ENCODE measurements at regions not wholly inside any gene's neighbourhood (a gene's known extent, or its start where the extent isn't known, plus 50 kb on each side); places are given as distances from the start of the nearest gene placed in this dataset.
"Not testable (repeated sequence)": the region's sequence is repeated elsewhere in the genome, so short reads cannot be mapped to it uniquely, and the experiment has no call there.

DNA sequence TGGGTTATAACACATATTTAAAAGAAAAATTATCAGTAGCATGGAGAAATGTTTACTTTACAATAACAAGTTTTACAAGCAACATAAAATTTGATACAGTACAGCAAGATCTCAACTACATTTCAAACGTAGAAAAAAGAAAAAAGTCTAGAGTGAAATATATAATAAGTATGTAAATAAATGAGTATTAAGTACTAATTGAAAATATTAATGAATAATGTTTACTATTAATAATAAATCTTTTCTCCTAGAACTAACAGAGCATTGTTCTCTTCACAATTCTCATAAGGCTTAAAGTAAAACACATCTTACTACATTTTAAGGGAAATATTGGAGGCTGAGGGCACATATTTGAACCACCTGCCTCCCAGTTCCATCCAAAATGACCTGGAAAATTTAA lies 72.1 kb downstream of the TMEM212 start:
- H3K4me3 ChIP-seq (ENCODE audit: low read depth, low read length) = no peak overlapping the region
- no peak for DNase-seq (ENCODE audit: low read depth)

DNA sequence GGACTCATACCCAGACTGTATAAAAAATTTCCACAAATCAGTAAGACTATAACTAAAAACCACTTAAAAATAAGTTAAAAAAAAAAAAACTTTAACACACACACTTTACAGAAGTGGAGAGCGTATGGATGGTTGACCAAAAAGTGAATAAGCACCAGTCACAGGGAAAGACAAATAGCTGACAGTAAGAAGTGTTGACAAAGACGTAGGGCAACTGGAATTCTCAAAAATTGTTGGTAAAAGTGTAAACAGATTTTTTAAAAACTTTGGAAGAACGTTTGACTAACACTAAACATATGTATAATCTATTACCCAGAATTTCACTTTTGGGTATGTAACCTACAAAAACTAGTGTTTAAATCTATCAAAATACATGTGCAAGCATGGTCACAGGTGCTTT lies 73.7 kb downstream of the TMEM212 start:
- H3K4me3 ChIP-seq (ENCODE audit: low read depth, low read length) = no peak overlapping the region
- no peak for DNase-seq (ENCODE audit: low read depth)

DNA sequence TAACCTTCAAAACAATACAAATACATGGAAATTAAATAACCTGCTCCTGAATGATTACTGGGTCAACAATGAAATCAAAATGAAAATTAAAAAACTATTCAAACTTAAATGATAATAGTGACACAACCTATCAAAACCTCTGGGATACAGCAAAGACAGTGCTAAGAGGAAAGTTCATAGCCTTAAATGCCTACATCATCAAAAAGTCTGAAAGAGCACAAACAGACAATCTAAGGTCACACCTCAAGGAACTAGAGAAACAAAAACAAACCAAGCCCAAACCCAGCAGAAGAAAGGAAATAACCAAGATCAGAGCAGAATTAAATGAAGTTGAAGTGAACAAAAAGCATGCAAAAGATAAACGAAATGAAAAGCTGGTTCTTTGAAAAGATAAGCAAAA lies 79.5 kb downstream of the TMEM212 start:
- not testable (repeated sequence) for DNase-seq (ENCODE audit: low read depth); H3K4me3 ChIP-seq (ENCODE audit: low read depth, low read length)

DNA sequence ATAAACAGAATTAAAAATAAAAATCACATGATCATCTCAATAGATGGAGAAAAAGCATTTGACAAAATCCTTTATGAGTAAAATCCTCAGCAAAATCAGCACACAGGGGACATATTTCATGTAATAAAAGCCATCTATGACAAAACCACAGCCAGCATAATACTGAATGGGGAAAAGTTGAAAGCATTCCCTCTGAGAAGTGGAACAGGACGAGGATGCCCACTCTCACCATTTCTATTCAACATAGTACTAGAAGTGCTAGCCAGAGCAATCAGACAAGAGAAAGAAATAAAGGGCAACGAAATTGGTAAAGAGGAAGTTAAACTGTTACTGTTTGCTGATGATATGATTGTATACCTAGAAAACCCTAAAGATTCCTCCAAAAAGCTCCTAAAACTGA lies 80.5 kb downstream of the TMEM212 start:
- H3K4me3 ChIP-seq (ENCODE audit: low read depth, low read length); DNase-seq (ENCODE audit: low read depth): not testable (repeated sequence)

DNA sequence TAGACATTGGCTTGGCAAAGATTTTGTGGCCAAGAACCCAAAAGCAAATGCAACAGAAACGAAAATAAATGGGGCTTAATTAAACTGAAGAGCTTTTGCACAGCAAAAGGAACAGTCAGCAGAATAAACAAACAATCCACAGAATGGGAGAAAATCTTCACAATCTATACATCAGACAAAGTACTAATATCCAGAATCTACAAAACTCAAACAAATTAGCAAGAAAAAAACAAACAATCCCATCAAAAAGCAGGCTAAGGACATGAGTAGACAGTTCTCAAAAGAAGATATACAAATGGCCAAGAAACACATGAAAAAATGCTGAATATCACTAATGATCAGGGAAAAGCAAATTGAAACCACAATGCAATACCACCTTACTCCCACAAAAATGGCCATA lies 81.7 kb downstream of the TMEM212 start:
- DNase-seq (ENCODE audit: low read depth); H3K4me3 ChIP-seq (ENCODE audit: low read depth, low read length): not testable (repeated sequence)

DNA sequence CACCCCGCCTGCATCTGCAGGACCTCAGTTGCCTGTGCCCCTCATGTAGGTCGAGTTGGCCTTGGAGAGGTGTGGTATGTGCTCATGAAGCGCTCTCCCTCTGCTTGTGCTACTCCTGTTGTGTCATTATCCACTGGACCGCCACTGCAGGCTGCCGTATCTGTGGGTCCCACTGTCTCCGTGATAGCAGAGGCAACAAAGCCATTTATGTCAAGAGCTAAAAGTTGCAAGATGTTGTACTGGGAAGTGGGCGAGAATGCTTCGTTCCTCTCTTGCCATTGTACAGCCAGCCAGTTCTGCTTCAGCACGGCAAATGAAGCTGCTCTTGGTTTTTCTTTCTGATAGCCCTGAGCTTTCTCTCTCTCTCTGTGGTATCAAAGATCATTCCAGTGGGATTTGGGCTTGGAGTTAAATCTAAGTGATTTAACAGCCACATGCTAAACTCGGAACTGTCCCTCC lies 89.0 kb downstream of the TMEM212 start:
- no peak overlapping the region for H3K4me3 ChIP-seq (ENCODE audit: low read depth, low read length)
- no peak for DNase-seq (ENCODE audit: low read depth)

DNA sequence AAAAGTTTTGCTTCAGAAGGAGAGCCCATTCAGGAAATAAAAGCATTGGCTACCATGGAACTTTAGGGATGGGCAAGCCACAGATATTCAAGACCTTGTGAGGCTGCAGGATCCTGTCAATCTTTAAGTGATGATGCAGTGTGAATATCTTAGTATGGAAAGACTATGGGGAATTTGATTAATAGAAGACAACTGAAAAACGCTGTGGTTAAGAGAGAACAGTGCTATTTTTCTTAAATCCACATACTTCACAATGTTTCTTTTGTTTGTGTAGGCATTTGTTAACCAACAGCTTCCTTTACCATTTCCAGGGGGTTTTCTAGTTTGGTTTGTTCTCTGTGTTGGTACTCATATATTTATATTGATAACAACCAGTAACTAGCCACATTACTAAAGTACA lies 90.3 kb downstream of the TMEM212 start:
- no peak overlapping the region for H3K4me3 ChIP-seq (ENCODE audit: low read depth, low read length)
- DNase-seq (ENCODE audit: low read depth) = no peak

DNA sequence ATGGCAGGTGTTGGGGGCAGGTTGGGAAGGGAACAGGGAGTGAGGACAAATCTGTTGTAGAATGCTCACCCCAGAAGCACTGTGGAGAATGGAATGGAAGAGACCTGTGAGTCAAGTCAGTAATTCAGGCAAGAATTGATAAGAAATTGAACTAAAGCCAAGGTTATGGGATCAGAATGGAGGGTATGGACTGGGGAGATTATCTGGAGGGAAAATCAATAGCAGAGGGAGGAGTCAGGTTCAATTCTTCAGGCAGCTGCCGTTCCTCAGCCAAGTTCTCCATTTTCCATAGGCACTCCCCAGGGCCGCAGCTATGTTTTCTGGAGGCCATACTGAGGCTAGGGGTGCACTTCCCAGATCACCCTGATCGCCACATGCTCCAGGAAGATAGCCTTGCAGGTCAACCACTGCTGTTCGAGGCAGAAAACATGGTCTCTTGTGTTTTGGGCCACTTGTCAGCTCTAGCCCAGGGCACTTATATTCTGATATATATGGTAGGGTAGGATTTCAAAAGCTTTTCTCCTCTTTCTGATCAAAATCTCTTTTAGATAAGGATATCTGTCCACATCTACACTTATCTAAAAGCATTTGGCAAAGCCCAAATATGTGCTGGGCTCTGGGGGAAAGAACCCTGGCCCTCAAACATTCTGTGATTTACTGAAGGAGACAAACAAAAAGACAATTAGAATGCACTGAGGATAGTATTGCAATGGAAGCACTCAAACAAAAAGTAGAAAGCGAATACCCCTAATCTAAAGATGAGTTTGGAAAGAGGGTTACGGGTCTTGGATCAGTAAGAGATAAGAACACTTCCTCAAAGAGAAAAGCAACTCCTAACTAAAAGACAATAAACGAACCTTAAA lies 92.3 kb downstream of the TMEM212 start:
- DNase-seq (ENCODE audit: low read depth) = no peak
- H3K4me3 ChIP-seq (ENCODE audit: low read depth, low read length) = no peak overlapping the region

DNA sequence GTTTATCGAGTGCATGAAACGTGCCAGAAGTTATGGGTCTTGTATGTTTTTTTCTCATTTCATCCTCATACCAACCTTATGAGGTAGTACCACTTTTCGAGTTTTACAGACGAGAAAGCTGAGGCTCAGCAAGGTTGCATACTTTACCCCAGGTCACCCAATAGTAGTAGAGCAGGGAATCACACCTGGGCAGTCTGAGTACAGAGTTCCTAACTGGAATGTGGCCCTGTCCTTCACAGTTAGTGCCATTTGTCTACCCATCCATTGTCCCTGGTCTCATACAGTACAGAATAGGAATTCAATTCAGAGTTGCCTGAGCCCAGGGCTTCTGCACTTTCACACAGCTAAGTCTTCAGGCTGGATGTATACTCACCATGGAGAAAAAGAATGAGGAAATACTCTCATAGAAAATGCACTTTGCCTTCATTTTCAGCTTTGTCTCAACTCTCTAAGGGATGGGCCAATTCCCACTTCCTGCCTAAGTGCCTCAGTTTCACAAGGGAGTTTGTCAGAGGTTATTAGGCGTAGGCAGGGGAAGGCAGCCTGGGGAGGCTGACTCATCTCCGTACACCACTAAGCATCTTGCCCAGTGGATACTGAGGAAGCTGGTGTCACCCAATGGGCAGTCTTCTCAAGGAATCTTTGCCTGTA lies 93.2 kb downstream of the TMEM212 start:
- DNase-seq (ENCODE audit: low read depth) = peak; percentile 93

DNA sequence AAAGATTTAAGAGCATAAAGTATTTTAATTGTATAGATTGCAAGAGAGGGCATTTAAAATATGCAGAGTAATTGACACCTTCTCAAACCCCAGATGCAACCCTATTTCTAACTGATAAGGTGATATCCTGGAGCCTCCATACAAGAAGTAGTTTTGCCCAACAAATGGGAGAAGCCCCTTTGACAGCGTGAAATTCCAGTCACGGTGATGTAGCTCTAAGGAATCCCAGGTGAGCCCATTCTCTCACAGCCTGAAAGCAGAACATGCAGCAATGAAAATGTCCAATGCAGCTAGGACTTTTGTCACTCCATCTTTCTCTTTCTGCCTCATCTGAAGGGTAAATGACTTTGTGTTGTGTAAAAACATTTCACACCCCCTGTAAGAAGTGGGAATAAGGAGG lies 96.4 kb downstream of the TMEM212 start:
- no peak overlapping the region for H3K4me3 ChIP-seq (ENCODE audit: low read depth, low read length)
- no peak for DNase-seq (ENCODE audit: low read depth)

More for the DNA sequence above, 93.2 kb downstream of the TMEM212 start:
- no peak overlapping the region for H3K4me3 ChIP-seq (ENCODE audit: low read depth, low read length)

DNA sequence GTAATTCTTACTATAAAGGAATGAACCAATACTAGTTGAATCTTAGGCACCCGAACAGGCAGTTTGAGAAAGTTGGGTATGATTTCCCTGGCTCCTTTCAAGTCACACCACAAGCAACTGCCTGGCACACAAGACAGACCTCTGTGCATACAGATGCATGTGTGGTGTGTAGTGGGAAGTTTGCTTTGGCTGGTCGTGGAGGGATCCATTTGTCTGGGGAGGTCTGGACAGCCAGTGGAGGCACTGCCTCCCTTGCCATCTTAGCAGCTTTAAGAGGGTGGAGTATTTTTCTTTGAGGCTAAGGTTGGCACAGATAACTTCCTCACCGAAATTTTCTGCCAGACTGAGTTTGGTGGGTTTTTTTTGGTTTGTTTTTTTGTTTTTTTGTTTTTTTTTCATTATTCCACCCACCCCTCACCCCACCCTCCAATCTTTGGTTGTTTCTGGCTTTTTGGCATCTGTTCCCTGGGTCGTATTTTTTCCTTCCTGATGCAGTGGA lies 97.1 kb downstream of the TMEM212 start:
- H3K4me3 ChIP-seq (ENCODE audit: low read depth, low read length) = no peak overlapping the region
- no peak for DNase-seq (ENCODE audit: low read depth)

DNA sequence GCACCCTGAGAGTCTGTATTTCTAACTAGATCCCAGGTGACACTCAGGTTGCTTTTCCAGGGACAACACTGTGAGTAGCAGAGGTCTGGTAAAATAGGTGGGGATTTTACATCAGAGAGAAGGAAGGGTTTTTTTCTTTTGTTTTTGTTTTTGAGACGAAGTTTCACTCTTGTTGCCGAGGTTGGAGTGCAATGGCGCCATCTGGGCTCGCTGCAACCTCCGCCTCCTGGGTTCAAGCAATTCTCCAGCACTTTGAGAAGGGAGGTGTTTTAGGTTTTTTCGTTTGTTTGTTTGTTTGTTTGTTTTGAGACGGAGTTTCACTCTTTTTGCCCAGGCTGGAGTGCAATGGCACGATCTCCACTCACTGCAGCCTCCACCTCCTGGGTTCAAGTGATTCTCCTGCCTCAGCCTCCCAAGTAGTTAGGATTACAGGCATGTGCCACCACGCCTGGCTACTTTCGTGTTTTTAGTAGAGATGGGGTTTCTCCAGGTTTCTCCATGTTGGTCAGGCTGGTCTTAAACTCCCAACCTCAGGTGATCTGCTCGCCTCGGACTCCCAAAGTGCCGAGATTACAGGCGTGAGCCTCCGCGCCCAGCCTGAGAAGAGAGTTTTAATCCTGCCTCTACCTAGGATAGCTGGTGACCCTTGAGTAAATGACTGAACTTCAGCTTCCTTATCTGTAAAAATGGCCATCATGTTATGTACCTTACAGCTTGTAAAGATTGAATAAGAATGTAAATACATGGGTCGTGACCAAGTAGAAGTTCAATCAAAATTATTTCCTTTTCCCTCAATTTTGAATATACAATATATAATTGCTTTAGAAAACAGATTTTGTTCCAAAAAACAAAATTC lies 95.9 kb upstream of the FNDC3B start:
- no peak for DNase-seq (ENCODE audit: low read depth)
- no peak overlapping the region for H3K4me3 ChIP-seq (ENCODE audit: low read depth, low read length)

DNA sequence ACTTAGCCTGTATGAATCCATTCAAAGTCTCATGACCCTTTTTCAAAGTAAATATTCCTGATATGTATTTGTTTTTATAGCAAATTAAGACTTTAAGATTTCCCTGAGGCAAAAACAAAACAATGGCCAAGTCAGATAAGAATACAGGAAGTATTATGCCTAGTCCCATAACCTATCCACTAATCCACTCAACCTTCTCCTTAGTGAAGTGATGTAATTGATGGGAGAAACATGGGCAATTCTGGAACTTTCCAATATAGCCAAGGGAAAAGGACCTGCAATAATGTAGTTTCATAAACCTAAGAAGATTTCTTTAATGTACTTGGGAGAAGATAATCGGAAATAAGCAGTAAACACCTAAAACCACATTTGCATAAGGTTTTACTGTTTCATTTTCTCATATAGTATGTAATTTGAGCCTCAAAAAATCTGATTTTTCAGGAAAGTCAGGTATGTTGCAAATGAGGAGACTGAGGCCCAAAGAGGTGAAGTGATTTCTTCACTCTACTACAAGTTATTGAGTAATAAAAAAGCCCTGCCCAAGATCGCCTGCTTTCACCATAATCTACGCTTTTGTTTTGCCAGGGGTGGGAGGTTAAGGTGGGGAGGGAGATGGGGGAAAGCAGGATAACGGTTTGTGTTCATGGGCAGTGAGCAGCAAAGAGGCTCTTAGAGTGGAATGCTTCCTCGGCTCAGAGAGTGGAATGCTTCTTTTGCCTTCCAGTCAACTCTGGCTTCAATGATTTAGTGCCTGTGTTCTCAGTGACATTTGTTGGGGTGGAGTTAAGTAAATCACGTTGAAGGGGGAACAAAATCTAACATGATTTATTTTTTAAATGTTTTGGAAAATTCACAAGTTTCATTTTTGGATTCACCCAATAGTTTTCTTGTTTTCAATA lies 95.0 kb upstream of the FNDC3B start:
- DNase-seq (ENCODE audit: low read depth) = no peak
- H3K4me3 ChIP-seq (ENCODE audit: low read depth, low read length) = no peak overlapping the region

DNA sequence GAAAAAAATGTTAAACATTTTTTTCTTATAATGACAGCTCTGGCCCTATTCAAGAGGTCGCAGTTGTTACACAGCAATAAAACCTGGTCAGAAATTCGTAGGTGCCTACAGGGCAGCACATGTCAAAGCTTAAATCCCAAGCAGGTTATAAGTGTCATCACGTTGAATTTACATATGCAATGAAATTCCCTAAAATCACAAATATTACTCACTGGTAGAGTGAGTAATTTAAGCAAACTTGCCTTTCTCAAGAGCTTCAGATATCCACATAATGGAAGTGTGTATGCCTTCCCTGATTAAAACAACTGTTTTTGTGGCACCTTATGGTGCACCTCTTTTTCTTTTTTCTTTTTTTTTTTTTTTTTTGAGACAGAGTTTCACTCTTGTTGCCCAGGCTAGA lies 90.7 kb upstream of the FNDC3B start:
- no peak for DNase-seq (ENCODE audit: low read depth)
- H3K4me3 ChIP-seq (ENCODE audit: low read depth, low read length) = no peak overlapping the region

DNA sequence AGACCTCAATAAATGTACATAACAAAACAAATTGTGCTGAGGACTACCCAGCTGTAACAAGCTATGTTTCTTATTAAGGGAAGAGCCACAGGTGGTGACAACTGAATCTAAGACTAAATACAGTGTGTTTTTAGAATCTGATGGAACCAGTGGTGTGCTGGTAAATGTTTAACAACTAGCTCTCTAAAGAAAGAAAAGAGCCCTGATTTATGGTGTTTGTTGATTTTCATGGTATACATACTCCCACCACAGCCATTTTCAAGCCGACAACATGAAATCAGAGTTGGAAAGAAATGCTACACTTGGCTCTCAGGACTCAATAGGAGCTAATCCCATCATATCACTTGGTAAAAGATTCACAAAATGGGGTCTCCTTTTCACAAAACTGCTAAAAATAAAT lies 89.8 kb upstream of the FNDC3B start:
- H3K4me3 ChIP-seq (ENCODE audit: low read depth, low read length) = no peak overlapping the region
- no peak for DNase-seq (ENCODE audit: low read depth)

DNA sequence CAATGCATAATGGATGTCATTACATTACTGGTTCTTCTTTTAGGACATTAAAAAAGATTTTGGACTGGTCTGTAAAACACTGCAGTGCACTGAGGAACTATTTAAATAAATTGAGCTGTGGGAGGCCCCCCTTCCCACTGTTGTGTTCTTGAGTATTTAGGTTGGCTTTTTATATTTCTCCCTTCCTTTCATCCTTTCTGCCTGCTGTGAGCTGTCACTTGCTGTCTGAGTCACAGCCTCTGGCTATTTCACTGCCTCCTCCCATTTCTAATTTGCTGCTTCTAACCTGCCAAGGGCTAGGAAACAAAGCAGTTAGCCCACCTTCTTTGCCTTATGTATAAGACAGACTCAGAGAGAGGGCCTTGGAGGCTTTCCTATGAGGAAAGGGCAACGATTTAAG lies 89.0 kb upstream of the FNDC3B start:
- no peak overlapping the region for H3K4me3 ChIP-seq (ENCODE audit: low read depth, low read length)
- no peak for DNase-seq (ENCODE audit: low read depth)

DNA sequence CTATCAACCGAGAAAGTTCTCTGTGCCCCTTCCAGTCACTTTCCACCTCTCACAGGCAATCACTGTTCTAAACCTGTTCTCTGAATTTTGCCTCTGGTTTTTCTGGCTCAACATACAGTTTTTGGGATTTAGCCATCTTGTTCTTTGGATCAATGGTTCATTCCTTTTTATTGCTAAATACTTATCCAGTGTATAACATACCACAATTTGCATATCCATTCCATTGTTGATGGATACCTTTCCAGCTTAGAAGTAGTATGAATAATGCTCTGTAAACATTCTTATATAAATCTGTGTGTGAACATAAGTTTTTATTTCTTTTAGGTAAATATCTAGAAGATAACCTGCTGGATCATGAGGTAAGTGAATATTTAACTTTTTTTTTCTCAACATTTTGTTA lies 87.8 kb upstream of the FNDC3B start:
- no peak overlapping the region for H3K4me3 ChIP-seq (ENCODE audit: low read depth, low read length)

DNA sequence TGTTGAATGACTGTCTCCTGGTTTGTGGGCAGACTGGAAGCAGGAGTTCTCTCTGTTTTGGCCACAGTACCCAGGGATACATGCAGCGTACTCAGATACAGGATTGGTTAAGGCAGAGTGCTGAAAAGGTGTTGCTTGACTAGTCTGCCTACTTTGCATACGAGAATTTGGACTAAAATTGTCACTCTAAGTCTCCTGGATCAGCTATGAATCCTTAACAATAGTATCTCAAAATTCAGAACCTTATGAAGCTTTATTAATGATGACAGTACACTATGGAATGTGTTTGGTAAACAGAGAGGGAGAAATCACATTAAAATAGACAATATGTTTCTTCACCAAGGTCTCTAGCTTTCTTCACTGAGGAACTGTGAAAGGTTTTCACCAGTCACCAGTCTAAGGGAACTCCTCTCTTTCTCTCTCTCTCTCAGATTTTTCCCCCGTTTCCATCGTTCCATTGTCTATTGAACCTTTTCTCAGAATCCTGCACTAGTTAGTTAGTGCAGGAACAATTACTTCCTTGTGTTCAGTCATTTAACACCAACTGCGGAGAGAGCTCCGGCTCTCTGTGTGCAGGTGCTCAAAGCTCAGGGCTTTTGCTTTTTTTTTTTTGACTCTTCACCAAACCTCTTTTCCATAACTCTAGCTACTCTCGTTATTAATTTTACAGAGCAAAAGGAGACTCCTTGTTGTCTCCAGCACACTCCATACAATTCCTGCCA lies 85.9 kb upstream of the FNDC3B start:
- H3K4me3 ChIP-seq (ENCODE audit: low read depth, low read length) = no peak overlapping the region
- DNase-seq (ENCODE audit: low read depth) = no peak

More for the DNA sequence above, 87.8 kb upstream of the FNDC3B start:
- no peak for DNase-seq (ENCODE audit: low read depth)
